H7 (cell line): ENCODE measurements at regions not wholly inside any gene's neighbourhood (a gene's known extent, or its start where the extent isn't known, plus 50 kb on each side); places are given as distances from the start of the nearest gene placed in this dataset.

Source experiments
- DNase-seq: peaks from one replicate; pipeline ENCODE4 v3.0.0; 2012
- H3K27me3 ChIP-seq: 2 replicates; pipeline ENCODE4 v1.6.0; 2011; ENCODE audit warnings: mild to moderate bottlenecking, low read length; ENCODE audit not compliant: control insufficient read depth, insufficient read depth
- H3K36me3 ChIP-seq: replicated peaks from 2 replicates; pipeline ENCODE4 v1.5.1; 2011; ENCODE audit warnings: low read length; ENCODE audit not compliant: control insufficient read depth, insufficient read depth
- H3K4me3 ChIP-seq: 2 replicates; pipeline ENCODE4 v1.5.1; 2011; ENCODE audit warnings: low read depth, mild to moderate bottlenecking, control low read depth, low read length, moderate library complexity; ENCODE audit not compliant: insufficient read depth

GRCh38 chr7:136637813-136638212 lies 230.6 kb upstream of the CHRM2 start:
- Histone ChIP-seq H3K4me3 (no peak overlapping the region), H3K36me3 (no peaks in the 10 kb centered on the region), H3K27me3 (no peaks in the 10 kb centered on the region)
- no peak for DNase-seq

- Histone ChIP-seq H3K4me3 (no peak overlapping the region), H3K27me3 (no peaks in the 10 kb centered on the region), H3K36me3 (no peaks in the 10 kb centered on the region)
- no peak for DNase-seq
Observed at GRCh38 chr7:136635751-136636150, 232.7 kb upstream of the CHRM2 start.

GRCh38 chr7:136618818-136619217 lies 249.6 kb upstream of the CHRM2 start:
- Histone ChIP-seq H3K36me3 (no peaks in the 10 kb centered on the region), H3K27me3 (no peaks in the 10 kb centered on the region), H3K4me3 (no peak overlapping the region)
- no peak for DNase-seq

- H3K36me3 ChIP-seq = no peaks in the 10 kb centered on the region
- DNase-seq = no peak
- H3K4me3 ChIP-seq = no peak overlapping the region
- H3K27me3 ChIP-seq = no peaks in the 10 kb centered on the region
Observed at GRCh38 chr7:136617176-136617575, 251.3 kb upstream of the CHRM2 start.

- Histone ChIP-seq H3K27me3 (no peaks in the 10 kb centered on the region), H3K36me3 (no peaks in the 10 kb centered on the region), H3K4me3 (no peak overlapping the region)
- no peak for DNase-seq
Observed at GRCh38 chr7:136605532-136606329, 262.7 kb upstream of the CHRM2 start.

GRCh38 chr7:136601772-136602171 lies 266.7 kb upstream of the CHRM2 start:
- no peak for DNase-seq
- no peaks in the 10 kb centered on the region for H3K27me3 ChIP-seq
- H3K4me3 ChIP-seq = no peak overlapping the region
- no peaks in the 10 kb centered on the region for H3K36me3 ChIP-seq

- Histone ChIP-seq H3K27me3 (no peaks in the 10 kb centered on the region), H3K36me3 (no peaks in the 10 kb centered on the region), H3K4me3 (no peak overlapping the region)
- no peak for DNase-seq
Observed at GRCh38 chr7:136600475-136600874, 268.0 kb upstream of the CHRM2 start.

- Histone ChIP-seq H3K27me3 (no peaks in the 10 kb centered on the region), H3K36me3 (no peaks in the 10 kb centered on the region), H3K4me3 (no peak overlapping the region)
- DNase-seq = no peak
Observed at GRCh38 chr7:136594739-136595144, 273.7 kb upstream of the CHRM2 start.

GRCh38 chr7:136588216-136588615 lies 280.2 kb upstream of the CHRM2 start:
- DNase-seq = no peak
- H3K36me3 ChIP-seq = no peaks in the 10 kb centered on the region
- no peak overlapping the region for H3K4me3 ChIP-seq
- H3K27me3 ChIP-seq = no peaks in the 10 kb centered on the region

- no peak overlapping the region for H3K4me3 ChIP-seq
- H3K27me3 ChIP-seq = no peaks in the 10 kb centered on the region
- H3K36me3 ChIP-seq = no peaks in the 10 kb centered on the region
- DNase-seq = no peak
Observed at GRCh38 chr7:136585954-136586670, 282.3 kb upstream of the CHRM2 start.

- Histone ChIP-seq H3K36me3 (no peaks in the 10 kb centered on the region), H3K4me3 (no peak overlapping the region), H3K27me3 (no peaks in the 10 kb centered on the region)
- DNase-seq = no peak
Observed at GRCh38 chr7:136566491-136566890, 302.0 kb upstream of the CHRM2 start.

GRCh38 chr7:136555933-136556332 lies 312.5 kb upstream of the CHRM2 start:
- no peaks in the 10 kb centered on the region for H3K27me3 ChIP-seq
- no peak for DNase-seq
- H3K4me3 ChIP-seq = no peak overlapping the region
- no peaks in the 10 kb centered on the region for H3K36me3 ChIP-seq

GRCh38 chr7:136551618-136552017 lies 316.8 kb upstream of the CHRM2 start:
- Histone ChIP-seq H3K27me3 (no peaks in the 10 kb centered on the region), H3K4me3 (no peak overlapping the region), H3K36me3 (no peaks in the 10 kb centered on the region)
- no peak for DNase-seq

GRCh38 chr7:136549756-136550155 lies 318.7 kb upstream of the CHRM2 start:
- DNase-seq = no peak
- H3K27me3 ChIP-seq = no peaks in the 10 kb centered on the region
- H3K36me3 ChIP-seq = no peaks in the 10 kb centered on the region
- no peak overlapping the region for H3K4me3 ChIP-seq

GRCh38 chr7:136533732-136534131 lies 334.7 kb upstream of the CHRM2 start:
- no peak overlapping the region for H3K4me3 ChIP-seq
- no peak for DNase-seq
- no peaks in the 10 kb centered on the region for H3K36me3 ChIP-seq
- no peaks in the 10 kb centered on the region for H3K27me3 ChIP-seq
